ENCODE measurements at regions not wholly inside any gene's neighbourhood (a gene's known extent, or its start where the extent isn't known, plus 50 kb on each side); places are given as distances from the start of the nearest gene placed in this dataset.

- TF ChIP-seq CTCF (IDR thresholded peaks at IDR 0.05): no peak
- TF ChIP-seq POLR2AphosphoS5 (IDR thresholded peaks at IDR 0.05): no peak
- no peak for TF ChIP-seq POLR2A (IDR thresholded peaks at IDR 0.05)
Measured at GRCh38 chr5:104526866-104527265, 964.3 kb upstream of the NUDT12 start.
